AG08395 (cell line): ENCODE measurements at regions not wholly inside any gene's neighbourhood (a gene's known extent, or its start where the extent isn't known, plus 50 kb on each side); places are given as distances from the start of the nearest gene placed in this dataset.

Source experiments
- DNase-seq: peaks from one replicate; pipeline ENCODE4 v3.0.0; 2012; ENCODE audit warnings: mixed read lengths, low spot score

DNA sequence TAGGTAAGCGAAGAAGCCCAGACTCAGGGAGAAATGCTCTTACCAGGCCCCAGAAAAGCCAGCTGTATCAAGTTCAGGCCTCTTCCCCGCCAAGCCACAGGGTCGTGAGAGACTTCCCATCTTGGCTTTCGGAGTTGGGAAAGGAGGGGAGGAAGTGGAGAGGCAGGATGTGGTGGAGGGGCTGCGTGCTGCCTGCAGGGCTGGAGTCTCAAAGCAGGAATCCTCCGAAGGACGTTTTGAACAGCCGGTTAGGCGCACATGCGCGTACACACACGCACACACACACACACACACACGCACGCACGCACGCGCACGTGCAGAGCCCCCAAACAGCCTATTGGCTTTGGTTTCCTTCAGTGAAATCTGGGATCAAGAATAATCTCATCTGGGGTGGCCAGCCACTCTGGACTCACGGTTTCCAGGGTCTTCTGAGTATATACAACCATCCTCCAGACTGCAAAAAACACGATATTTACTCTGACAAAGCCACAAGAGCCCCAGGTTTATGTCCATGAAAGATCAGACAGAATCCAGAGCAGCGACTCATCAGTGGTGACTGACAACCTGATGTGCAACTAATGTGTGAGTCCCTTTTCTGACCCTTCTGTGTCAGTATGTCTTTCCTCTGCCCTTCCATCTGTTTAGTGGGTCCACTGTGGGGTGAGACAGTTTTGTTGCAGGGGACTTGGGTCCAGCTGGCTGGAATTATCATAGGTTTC, 115.0 kb upstream of the ZNF438 start:
- peak; percentile 61 for DNase-seq

DNA sequence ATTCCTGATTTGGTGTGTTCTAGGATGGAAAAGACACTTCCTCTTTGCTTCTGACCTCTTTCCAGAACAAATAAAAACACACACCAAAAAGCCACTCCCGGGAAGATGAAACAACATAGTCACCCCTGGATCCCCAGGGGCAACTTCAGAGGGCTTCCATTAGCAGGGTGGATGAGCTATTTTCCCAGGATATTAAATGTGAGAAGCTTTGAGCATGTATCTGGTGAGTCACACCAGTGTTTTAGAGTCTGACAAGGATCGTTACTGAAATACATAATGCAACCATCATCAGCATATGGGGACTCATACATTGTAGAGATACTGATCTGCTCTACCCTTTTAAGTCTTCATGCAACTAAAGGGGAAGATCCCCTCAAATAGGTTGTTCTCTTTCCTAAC, 115.5 kb upstream of the ZNF438 start:
- DNase-seq, result peak; percentile 76

DNA sequence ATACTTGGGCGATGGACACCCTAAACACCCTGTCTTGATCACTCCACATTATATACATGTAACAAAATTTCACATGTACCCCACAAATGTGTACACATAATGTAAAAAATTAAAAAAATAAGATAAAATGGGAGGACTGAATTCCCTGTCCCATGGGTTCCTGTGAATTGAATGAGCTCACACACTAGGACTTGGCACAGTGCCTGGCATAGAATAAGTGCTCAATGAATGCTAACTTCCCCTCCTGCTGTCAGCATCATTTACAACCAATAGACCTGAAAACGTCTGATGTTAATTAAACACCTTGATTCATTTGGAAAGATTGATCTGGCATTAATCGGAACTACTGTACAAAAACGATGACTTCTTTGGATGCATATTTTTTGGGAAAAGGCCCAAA, 117.3 kb upstream of the ZNF438 start:
- no peak for DNase-seq

DNA sequence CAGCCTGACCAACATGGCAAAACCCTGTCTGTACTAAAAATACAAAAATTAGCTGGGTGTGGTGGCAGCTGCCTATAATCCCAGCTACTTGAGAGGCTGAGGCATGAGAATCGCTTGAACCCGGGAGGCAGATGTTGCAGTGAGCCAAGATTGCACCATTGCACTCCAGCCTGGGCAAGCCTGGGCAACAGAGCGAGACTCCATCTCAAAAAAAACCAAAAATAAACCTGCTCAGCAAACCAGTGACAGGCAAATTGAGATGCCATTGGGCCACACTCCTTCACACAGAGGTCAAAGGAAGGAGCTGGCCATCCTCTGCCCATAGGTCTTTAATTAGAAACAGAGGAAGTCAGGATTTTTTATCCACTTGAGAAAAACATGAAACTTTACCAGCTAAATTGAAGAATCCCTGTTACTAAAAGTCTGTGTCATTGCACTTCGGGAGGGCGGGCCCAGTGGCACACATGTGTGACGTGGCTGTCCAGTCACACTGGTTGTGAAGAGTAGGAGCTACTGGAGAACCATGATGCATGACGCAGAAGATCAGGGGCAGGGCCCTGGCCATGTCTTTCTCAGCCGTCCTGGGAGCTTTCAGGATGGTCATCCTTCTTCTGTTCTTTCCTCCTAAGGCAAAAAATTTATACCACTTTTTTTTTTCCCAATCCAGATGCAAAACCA, 118.3 kb upstream of the ZNF438 start:
- DNase-seq, result no peak

DNA sequence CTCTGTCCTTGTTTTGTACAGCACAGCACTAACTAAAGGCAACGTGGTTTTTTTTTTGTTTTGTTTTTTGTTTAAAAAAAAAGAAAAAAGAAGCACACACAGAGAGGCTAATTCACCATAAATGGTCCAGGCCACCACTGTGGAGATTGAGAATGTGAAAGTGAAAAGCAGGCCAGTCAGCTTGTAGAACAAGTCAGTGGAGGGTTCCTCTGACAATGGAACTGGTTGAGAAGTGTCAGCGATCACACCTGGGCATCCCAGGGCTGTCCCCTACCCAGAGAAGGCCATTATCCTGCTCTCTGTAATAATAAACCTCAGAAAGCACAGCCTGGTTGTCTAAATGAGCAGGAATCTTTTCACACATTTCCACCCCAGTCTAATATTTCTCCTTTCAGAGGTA, 119.6 kb upstream of the ZNF438 start:
- DNase-seq, result no peak

DNA sequence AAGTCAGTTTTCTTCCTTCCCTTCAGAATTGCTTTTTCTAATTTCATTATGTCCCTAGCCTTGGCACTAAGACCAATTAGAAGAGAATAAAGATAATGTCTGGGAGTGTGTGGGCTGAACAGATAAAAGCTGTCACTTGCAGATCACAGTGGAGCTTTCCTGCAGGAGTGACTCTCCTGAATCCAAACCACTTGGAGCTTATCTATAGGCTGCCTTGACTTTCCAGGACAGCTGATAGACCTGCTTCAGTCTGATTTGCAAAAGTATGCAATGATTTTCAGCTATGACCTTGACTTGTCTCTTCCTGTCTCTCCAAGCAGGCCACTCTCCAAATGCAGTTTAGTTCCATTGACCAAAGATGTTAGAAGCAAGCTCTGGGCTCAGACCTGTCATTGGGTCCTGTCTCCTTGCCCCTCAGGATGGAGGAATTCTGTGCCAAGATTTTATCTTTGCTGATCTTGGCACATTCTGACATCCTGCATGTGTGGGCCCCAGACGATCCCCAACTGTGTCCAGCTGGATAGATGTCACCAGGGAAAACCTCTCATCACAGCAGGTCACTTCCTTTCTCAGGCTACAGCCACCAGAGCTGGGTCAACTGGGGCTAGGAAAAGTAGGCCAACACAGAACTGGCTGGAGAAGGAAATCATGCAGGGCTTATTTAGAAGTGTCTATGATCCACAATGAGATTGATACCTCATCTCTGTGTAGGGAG, 120.9 kb upstream of the ZNF438 start:
- DNase-seq, result no peak

DNA sequence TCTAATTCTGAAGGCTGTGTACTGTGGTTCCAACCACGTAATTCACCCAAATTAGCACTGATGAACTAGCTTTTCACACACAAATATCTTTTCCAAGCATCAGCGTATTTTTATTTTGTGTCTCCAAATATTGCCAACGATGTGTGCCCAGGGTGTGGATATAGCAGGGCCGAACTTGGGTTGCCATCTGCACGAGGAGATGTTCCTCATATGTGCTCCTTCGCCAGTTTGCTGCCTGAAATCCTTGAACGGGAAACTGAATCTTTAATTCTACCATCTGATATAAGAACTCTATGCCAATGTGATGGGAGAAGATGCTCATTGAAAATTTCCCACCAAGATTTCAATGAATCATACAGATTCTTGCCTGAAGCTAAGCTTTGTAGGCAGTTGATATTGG, 121.5 kb upstream of the ZNF438 start:
- DNase-seq, result no peak

DNA sequence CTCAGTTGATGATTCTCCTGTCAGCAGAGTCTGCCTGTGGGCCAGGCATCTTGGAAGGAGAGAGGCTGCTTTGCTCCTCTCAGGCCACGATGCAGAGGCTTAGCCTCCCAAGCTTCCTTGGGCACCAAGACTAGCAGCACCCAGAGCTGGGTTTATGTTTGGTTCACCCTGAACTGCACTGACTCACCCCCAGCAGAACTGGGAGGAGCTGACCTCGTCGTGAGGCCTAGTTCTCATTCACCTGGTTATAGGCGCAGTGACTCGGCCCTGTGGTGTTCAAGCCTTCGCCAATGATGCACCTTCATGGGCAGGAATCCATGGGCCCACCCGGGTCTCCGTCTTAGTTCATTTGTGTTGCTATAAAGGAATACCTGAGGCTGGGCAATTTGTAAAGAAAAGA, 122.0 kb upstream of the ZNF438 start:
- DNase-seq, result no peak

DNA sequence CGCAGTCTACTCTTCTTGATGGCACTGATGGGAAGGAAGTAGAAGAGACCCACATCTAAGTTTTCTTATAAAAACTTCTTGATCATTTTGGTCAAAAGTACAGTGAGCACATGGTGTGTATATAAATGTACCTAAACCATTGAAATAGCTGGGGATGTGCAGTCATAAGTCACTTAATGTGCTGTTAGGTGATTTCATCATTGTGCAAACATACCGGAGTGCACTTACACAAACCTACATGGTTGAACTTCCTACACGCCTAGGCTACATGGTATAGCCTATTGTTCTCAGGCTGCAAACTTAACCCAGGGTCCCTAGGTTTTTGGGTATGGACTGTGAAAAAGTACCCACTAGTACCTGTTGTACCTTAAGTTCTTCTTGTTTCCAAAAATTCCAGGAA, 123.3 kb upstream of the ZNF438 start:
- DNase-seq, result no peak

DNA sequence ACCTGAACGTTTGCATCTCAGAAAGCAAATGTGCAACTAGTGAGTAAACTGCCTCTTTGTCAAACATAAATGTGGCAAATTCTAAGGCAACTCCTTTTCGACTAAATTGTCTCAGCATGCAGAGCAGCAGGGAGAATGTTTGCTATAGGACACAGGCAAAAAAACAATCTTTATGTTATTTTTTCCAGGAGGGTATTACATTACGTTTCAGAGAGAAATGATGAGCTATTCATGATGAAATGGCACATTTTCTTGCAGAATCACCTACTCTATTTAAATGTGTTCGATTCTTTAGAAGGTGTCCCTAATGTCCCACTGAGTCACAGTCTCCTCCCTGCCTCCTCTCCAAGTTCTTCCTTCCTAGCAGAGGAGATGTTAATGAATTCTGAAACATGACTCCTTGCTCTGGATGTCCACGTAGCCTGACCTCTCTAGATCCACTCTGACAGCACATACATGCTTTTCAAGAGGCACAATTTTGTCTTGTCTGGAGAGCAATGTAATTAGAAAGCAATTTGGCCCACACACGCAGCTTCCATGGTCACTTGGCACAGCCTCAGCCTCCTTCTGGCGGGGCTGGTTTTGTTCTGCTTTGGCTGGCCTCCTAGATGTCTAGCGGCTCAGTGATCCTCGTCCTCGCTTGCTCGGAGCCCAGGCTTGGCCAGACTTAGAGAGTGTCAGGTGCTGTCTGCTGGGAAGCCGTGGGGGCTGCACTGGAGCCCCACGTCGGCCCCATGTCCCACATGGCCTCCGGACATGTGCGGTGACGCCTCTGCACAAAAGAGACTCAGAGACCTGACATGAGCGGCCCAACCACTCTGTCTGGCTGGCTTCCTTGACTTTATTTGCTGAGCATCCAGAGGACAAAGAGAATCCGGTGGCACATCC, 125.7 kb upstream of the ZNF438 start:
- DNase-seq, result peak; percentile 81

DNA sequence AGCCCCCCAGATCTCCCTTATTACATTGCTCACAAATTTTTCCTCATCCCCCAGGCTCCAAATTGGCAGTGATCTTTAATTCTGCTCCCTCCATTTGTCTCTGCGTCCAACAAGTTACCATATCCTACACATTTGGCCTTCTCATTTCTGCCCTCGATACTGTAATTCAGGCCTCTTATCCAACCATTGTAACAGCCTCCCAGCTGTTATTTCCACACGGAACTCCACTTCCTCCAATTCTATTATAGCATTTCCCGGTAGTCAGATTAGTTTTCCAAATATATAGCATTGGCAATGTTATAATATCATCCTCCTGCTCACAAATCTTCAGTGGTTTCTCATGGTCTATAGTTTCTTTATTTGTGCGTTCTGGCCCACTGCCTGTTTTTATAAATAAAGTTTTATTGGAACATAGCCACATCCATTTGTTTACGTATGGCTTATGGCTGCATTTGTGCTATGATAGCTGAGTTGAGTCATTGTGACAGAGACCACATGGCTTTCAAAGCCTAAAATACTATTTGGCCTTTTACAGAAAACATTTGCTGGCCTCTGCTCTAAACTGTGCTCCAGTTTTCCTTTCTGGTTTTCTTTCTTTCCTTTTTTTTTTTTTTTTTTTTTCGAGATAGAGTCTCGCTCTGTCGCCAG, 126.5 kb upstream of the ZNF438 start:
- DNase-seq, result no peak

DNA sequence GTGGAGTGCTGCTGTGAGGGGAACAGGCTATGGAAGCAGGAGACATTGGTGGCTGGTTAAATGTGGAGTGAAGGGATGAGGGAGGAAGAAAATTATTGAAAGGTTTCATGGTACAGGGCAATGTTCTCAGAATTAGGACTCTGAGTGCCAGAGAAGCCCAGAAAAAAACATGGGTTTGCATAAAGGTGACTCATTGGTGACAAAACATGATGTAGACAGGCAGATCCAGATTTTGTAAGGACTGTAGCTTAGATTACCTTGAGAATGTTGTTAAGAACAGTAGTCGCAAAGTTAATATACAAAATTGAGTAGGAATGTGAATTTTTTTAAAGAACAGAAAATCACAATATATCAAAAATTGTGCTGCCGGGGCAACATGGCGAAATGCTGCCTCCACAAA, 134.9 kb upstream of the ZNF438 start:
- DNase-seq, result no peak

DNA sequence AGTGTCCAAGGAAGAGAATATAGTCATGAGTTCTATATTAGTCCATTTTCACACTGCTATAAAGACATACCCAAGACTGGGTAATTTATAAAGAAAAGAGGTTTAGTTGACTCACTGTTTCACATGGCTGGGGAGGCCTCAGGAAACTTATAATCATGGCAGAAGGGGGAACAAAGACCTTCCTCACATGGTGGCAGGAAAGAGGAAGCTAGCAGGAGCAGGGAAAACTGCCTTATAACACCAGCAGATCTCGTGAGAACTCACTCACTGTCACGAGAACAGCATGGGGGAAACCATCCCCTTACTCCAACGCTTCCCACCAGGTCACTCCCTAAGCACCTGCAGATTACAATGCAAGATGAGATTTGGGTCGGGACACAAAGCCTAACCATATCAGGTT, 139.0 kb upstream of the ZNF438 start:
- no peak for DNase-seq

DNA sequence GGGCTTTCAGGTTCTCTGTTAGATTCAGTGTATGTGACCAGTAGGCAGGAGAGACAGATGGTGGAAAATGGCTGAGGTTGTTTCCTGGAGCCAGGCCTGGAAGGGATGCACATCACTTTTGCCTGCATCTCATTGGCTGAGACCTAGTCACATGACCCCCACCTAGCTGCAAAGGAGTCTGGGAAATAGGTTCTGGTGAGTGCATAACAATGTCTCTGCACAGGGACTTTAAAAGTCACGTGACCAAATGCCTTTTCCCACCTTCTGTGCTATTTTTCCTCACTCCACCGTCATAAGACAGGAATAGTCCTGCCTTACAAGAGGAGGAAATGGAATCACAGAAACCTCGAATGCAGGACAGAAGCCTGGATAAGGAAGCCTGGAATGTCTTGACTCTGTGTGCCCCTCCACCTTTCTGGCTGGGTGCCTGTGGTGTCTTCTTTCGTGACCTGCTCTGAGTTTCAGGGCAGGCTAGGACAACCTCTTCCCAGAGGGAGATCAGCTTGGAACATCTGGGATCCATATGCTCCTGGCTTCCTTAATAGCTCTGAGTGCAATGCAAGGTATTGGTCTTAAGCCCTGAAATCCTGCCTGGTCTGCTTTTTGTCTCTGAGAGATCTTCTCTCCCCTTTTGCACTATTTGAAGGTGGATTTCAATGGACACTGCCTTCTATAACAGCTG, 139.9 kb upstream of the ZNF438 start:
- DNase-seq, result peak; percentile 43

DNA sequence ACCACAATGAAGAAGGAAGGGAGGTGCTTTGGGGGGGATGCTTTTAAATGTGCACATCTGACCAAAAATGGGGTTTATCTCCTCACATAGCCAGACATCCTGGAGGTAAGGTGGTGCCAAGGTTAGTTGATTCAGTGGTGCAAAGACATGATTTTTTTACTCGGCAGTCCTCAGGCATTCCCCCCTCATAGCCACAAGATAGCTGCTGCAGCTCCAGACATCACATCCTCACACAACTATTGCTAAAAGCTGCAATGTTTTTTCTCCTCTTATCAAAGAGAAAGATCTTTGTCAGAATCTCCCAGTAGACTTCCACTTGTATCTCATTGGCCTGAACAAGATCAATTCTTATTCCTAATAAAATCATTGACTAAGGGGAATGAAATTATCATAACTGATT, 141.3 kb upstream of the ZNF438 start:
- DNase-seq, result no peak

DNA sequence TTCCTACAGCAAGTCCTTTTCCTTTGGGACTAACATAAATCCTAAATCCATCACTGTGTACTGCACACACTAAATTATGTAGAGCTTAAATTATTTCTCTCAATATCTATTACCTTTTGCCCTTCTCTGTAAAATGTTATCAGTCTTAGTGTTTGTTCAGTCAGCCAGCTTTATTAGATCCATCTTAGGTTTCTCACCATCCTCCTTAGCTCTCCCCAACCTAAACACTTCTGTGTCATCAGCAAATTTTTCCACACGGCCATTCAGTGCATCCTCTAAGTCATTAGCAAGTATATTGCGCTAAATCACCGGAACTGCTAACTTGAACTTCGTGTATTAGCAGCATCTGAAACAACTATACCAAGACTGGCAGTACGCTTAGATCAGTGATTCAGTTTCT, 142.1 kb upstream of the ZNF438 start:
- DNase-seq, result no peak

DNA sequence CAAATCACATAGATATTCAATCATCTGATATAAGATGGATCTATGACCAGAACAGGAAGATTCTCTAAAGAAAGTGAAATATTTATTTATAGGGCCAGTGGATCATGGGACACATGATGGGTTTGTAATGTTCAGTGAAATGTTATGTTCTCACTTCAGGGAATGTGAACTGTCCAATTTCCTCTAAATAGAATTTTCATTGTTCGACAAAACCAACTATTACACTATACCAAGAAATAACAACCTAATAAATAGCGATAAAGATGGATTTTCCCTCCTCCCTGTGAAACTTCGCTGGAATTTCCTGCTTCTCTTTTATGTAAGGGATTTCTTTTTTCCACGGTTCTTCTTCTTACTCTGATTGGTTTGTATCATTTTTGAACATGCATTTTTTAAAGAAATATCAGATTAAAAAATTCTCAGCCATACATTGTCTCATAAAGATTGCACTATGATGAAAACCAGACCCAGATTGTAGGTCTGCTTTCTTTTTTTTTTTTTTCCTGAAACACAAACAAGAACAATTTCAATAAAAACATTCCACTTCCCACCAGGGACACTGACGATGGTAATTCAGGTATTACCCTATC, 139.8 kb upstream of the ZEB1 start:
- no peak for DNase-seq

DNA sequence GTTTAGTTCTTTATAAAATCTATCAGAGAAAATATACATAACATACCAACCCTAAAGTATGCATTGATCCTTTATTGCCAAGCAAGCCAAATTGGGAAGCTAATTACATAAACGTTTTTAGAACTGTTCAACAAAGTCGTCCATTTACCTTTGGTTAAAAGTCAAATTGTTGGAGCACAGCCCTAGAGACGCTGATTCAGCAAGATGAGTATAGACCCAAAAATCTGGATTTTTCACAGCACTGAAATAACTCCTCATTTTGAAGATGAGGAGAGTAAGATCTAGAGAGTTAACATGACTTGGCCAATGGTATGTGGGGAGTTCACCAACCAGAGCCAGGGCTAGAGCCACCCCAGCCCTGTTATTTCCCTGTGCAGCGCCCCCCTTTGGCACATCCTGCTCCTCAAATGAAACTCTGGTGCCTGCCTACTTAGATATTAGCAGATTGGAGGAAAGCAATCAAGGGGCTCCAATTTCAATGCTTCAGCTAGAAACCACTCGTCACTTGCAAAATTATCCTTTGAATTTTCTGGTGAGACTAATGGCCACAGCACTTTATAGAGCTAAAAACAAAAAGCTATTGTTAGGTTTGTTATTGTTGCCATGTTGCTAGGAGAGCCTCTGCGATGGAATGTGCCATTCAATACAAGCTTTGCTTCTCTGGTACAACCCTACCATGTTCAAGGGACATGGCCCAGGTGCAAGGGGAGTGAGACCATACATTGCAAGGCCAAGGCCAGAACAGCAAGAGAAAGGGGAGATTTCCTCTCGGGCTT, 132.6 kb upstream of the ZEB1 start:
- DNase-seq, result peak; percentile 20

DNA sequence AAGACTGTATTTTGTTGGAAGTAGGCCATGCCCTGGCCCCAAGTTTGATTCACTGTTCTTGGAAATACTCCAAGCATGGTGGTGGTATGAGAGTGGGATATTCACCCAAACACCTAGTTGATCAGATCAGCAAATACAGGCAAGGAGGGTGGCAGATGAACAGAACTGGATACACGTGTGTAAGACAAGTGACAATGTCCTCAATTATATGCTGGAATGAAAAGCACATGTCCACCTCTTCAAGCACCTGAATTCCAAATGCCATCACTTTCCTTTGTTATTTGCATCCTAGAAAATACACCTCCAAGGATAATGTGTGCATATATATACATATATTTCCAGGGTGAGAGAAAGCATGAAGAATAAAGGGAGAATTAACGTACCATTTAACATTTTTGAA, 131.8 kb upstream of the ZEB1 start:
- no peak for DNase-seq

DNA sequence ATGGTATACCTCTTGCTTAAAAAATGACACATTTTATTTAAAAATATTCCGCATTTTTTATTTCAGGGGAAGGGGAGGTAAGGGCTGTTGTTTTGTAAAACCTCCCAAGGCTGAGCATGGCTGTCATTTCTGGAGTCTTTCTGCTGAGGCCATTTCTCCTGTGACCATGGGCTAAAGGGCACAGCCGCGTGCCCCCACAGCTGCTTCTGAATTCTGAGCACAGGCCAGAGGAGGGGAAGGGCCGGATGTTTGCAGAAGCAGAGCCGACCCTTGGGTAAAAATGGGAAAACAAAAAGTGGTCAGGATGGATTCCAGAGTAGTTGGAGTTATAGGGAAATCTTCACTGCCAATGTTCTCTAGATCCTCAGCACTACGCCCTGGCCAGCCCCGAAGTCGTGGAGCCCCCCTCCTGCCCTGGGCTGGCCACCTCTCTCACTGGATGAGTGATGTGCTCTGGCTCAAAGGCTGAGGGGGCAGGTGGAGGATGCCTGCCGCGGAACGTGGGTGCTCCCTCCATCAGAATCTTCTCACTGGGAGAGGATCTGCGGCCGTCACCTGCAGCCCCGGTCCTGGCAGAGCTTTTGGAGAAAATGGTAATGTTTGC, 131.3 kb upstream of the ZEB1 start:
- DNase-seq, result no peak
